HS-27A (cell line): ENCODE measurements at regions not wholly inside any gene's neighbourhood (a gene's known extent, or its start where the extent isn't known, plus 50 kb on each side); places are given as distances from the start of the nearest gene placed in this dataset.
"Not testable (repeated sequence)": the region's sequence is repeated elsewhere in the genome, so short reads cannot be mapped to it uniquely, and the experiment has no call there.

ENCODE experiments used
- DNase-seq: peaks from one replicate; pipeline ENCODE4 v3.0.0-alpha.2; 2012; ENCODE audit warnings: low read depth, missing footprints

DNA sequence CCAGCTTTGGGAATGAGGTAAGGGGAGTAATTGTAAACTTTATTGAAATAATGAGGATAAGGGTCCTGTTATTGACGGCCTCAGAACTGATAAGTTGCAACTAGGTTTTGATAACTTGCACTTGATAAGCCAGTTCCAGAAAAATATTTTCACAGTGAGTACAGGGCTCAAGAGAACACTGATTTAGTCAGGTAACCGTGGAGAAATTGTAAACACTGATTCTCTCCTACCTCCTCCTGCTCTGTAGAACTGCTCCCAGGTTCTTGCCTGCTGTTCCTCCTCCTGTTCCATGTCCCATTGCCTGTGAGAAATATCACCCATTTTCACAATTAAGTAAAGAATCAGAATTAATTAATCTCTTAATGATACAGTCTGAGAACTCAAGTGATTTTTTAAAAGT is 55.0 kb upstream of the CXXC4 start:
- DNase-seq, result no peak

GRCh38 chr4:104559502-104559901 is 64.8 kb upstream of the CXXC4 start:
- DNase-seq, result no peak

- DNase-seq, result no peak
Measured at GRCh38 chr4:104571341-104571740, 76.6 kb upstream of the CXXC4 start.

DNA sequence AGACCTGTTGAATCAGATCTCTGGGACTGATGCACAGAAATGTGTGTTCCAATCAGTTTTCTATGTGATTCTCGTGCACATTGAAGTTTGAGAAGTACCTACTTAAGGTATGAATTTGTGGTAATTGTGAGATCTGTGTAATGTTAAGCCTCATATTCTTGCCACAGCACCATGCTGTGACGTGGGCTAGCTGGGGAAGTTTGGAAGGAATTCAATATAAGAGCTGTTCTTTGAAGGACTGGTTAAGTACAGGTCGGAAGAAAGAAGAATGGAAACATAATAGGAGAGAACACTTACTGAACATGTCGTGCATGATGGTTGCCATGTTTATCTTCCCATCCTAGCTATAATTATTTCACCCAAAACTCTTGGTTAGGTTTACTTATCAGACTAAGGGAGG is 79.7 kb upstream of the CXXC4 start:
- no peak for DNase-seq

GRCh38 chr4:104575278-104575677 is 80.6 kb upstream of the CXXC4 start:
- no peak for DNase-seq

- DNase-seq, result no peak
Measured at GRCh38 chr4:104577405-104577804, 82.7 kb upstream of the CXXC4 start.

- not testable (repeated sequence) for DNase-seq
Measured at GRCh38 chr4:104581476-104581875, 86.8 kb upstream of the CXXC4 start.

DNA sequence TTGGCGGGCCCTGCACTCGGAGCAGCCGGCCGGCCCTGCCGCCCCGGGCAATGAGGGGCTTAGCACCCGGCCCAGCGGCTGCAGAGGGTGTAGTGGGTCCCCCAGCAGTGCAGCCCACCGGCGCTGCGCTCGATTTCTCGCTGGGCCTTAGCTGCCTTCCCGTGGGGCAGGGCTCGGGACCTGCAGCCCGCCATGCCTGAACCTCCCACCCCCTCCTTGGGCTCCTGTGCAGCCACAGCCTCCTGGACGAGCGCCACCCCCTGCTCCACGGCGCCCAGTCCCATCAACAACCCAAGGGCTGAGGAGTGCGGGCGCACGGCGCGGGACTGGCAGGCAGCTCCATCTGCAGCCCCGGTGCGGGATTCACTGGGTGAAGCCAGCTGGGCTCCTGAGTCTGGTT is 87.4 kb upstream of the CXXC4 start:
- not testable (repeated sequence) for DNase-seq

- no peak for DNase-seq
Measured at GRCh38 chr4:104589264-104589868, 94.7 kb upstream of the CXXC4 start.

- DNase-seq, result no peak
Measured at GRCh38 chr4:104591510-104591911, 96.8 kb upstream of the CXXC4 start.

DNA sequence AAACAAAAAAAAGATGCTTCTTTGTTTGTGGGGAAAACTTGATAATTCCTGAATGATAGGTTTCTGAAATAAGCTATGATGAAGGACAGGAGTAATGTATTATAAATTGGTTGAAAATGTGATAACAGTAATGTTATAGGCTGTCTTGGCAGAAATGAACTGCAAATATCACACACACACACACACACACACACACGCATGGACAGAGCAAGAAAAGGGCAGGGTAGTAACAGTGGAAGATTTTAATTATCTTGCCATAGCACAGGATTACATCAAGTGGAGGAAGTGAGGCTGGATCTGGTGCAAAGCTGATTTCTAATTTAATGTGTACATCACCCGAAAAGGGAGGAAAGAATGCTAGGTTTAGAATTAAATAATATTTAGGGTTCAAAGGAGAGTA is 97.5 kb upstream of the CXXC4 start:
- no peak for DNase-seq

DNA sequence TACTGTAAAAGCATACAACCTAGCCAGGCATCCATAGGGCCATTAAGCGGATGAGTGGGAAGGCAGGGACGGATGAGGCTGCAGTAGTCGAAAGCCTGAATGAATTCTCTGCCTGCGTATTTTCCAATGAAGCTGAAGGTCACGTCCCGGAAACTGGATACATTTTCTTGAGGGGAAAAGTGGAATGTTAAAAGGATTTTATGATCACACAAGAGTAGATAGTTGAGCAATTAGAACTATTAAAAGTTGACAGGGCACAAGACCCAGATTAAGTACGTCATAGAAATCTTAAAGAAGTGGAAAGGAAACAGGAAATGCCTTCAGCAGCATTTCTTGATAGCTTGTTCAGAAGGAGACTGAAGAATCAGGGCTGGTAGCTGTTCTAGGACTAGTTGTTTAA is 98.3 kb upstream of the CXXC4 start:
- DNase-seq, result no peak

- no peak for DNase-seq
Measured at GRCh38 chr4:104596189-104596588, 101.5 kb upstream of the CXXC4 start.

DNA sequence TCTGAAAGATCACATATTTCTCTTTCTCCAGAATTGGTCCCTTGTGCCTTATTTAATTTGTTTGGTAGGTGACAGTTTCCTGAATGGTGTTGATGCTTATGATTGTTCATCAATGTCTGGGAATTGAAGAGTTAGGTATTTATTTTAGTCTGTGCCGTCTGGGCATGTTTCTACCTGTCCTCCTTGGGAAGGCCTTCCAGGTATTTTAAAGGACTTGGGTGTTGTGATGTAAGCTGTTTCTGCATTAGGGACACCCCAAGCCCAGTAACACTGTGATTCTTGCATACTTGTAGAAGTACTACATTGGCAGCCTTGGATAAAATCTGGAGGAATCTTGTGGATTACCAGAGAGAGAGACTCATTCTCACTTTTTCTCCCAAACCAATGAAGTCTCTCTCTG is 120.8 kb upstream of the CXXC4 start:
- no peak for DNase-seq

DNA sequence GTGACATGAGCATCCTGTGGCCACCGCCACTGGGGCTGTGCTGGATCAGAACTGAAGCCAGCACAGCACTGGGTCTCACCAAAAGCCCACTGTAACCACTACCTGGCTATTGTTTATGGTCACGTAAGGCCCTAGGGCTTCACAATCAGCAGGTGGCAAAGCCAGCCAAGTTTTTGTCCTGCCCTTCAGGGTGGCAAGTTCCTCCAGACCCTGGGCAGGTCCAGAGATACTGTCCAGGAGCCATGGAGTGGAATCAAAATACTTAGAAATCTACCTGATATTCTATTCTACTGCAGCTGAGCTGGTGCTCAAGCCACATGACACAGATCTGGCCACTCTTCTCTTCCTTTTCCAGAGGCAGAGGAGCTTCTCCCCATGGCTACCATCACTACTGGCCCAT is 121.2 kb upstream of the CXXC4 start:
- no peak for DNase-seq

DNA sequence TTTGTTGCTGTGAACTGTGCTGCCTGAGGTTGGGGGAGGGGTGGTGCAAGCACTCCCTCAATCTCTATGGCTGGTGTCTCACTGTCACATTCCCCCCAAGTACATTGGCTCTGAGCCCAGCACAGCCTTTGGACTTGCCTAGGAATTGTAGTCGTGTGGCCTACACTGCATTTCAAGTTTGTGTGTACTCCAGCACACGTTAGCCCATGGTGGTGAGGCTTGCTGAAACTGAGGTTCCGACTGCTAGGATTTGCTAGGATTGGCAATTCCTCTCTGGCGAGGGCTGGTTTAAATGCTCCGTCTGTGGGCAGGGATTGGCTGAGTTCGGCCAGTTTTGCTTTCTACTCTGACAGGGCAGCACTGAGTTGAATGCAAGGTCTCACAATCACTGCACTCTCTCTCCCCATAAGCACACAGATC is 121.7 kb upstream of the CXXC4 start:
- no peak for DNase-seq

- DNase-seq, result no peak
Measured at GRCh38 chr4:104625706-104626105, 131.0 kb upstream of the CXXC4 start.

GRCh38 chr4:104629601-104630000 is 134.9 kb upstream of the CXXC4 start:
- no peak for DNase-seq

GRCh38 chr4:104630272-104630671 is 135.6 kb upstream of the CXXC4 start:
- DNase-seq, result no peak

DNA sequence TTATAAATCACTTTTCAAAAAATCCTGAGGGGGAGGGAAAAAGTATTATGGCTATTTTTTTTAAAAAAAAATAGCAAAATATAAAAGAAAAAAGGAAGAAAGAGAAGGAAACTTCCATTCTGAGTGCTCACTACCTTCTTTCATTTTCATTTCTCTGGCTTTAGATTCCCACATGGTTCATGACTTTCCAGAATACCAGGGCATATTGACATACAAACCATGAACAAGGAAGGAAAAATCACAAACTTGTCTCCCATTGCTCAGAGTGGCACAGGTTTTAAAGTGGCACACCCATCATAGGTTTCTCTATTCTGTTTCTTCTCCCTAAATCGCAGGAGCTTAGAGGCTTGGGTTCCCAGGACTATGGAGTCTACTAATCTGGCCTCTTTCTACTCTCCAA is 136.3 kb upstream of the CXXC4 start:
- DNase-seq, result no peak

DNA sequence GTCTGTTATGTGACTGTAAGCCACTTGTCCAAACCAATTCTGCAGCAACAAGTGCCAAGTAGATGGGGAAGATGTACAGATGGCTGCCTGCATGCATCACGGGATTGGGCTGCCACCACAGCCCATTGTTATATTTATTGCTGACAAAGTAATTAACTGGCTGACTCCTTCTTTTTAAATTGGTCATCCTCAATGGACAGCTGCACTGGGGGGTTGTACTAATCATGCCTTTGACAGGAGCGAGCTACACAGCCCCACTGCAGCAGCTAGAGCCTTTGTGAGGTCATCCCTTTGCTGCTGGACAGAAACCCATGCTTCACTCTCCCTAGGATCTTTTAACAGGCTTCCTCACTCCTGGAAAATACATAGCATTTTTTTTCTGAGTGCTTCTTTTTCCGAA is 146.7 kb upstream of the CXXC4 start:
- no peak for DNase-seq

DNA sequence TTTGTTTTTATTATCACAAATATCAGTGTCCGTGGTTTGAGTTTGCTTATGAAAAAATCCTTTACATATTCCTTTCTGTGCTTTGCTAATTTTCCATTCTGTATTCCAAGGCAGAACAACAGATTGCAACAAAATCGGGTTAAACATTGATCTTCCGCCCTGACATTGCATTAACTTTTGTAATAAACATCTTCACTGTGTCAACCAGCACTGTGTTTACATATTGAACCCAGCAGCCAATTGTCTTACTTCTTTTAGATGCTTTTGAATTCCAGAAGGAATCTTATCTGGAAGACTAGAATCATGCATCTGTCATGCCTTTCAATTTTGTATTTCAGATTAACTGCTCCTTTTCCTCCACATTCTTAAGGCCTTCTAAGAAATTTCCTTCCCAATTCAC is 147.8 kb upstream of the CXXC4 start:
- no peak for DNase-seq

DNA sequence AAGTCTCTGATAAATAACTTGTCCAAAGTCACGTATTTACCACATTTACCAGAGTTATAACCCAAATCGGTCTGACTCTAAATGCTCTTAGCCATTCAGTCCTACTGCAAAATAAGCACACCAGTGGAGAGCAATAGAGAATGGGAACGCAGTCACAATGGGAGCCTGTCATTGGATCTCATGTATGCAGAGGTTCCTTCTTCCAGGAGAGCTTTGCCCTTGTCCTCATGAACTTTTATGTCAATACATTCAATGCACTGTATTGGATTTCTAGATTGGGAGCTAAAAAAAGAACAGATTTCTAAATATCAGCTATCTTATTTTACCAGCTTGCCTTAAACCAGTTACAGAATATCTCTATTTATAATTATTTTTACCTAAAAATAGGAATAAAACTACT is 149.1 kb upstream of the CXXC4 start:
- DNase-seq, result no peak

- no peak for DNase-seq
Measured at GRCh38 chr4:104649631-104650030, 154.9 kb upstream of the CXXC4 start.

DNA sequence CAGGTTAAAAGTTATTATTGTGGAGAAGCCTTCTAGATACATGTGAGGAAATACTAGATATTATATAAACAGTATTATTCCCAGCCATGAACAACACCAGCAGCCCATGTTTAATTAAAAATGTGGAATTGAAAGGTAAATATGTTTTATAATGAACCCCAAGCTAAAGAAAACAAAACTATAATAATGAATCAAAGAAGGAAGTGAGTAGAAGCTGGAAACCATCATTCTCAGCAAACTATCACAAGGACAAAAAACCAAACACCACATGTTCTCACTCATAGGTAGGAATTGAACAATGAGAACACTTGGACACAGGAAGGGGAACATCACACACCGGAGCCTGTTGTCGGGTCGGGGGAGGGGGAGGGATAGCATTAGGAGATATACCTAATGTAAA is 167.6 kb upstream of the CXXC4 start:
- not testable (repeated sequence) for DNase-seq
